Panc1 (cell line): ENCODE measurements at regions not wholly inside any gene's neighbourhood (a gene's known extent, or its start where the extent isn't known, plus 50 kb on each side); places are given as distances from the start of the nearest gene placed in this dataset.
"Not testable (repeated sequence)": the region's sequence is repeated elsewhere in the genome, so short reads cannot be mapped to it uniquely, and the experiment has no call there.

Experiments
- ATAC-seq: fragments of 200-7000 bp; cut with Tn5 transposase; 2 replicates; pipeline ENCODE4 v1.9.1; 2020; ENCODE audit warnings: mild to moderate bottlenecking, moderate library complexity
- BruUV-seq: library from RNA; stranded (reverse); fragments of 400-500 nt; replicated peaks from 2 replicates; lab custom pipeline; 2021; lab: Mats Ljungman, UMichigan
- CTCF ChIA-PET: fragments of 300-600 bp; sonication (Branson Sonifier 250); formaldehyde crosslinking; loops from one replicate; lab custom pipeline; 2022; ENCODE audit warnings: antibody characterized with exemption; lab: Charles Lee
- POLR2A ChIA-PET: fragments of 300-600 bp; sonication (Branson Sonifier 250); formaldehyde crosslinking; loops from one replicate; lab custom pipeline; 2022; ENCODE audit warnings: antibody characterized with exemption; lab: Charles Lee
- DNase-seq: peaks from one replicate; pipeline ENCODE4 v3.0.0-alpha.2; 2010; ENCODE audit warnings: low read depth, low spot score
- H3K27ac ChIP-seq: 2 replicates; pipeline ENCODE4 v1.5.1; 2011; ENCODE audit warnings: mild to moderate bottlenecking, low read length, inconsistent platforms
- H3K27me3 ChIP-seq: fragments of 200-500 bp; sonication (Bioruptor generic); 2 replicates; pipeline ENCODE4 v1.6.0; 2014; ENCODE audit warnings: low read length, inconsistent platforms; ENCODE audit not compliant: control insufficient read depth, insufficient read depth
- H3K36me3 ChIP-seq: fragments of 200-500 bp; sonication (Bioruptor generic); 2 replicates; pipeline ENCODE4 v1.5.1; 2014; ENCODE audit warnings: inconsistent platforms, mild to moderate bottlenecking, low read length, moderate library complexity; ENCODE audit not compliant: control insufficient read depth, insufficient read depth
- H3K4me1 ChIP-seq: 2 replicates; pipeline ENCODE4 v1.5.1; 2011; ENCODE audit warnings: inconsistent platforms, mild to moderate bottlenecking, low read length, moderate library complexity; ENCODE audit not compliant: control insufficient read depth, insufficient read depth
- H3K4me3 ChIP-seq, 2 experiments: 2 replicates each; pipeline ENCODE4 v1.5.1; 2011 to 2012; ENCODE audit warnings: low read depth in 2 of 2, low read length in 2 of 2, mild to moderate bottlenecking in 2 of 2, inconsistent platforms in 1 of 2, moderate library complexity in 1 of 2
- H3K9me3 ChIP-seq: fragments of 200-500 bp; sonication (Bioruptor generic); 2 replicates; pipeline ENCODE4 v1.5.1; 2014; ENCODE audit warnings: low read depth, mild to moderate bottlenecking, inconsistent platforms, low read length, moderate library complexity; ENCODE audit not compliant: control insufficient read depth, insufficient read depth
- CTCF ChIP-seq: fragments of 450-650 bp; IDR thresholded peaks from 2 replicates; pipeline ENCODE4 v1.5.1; 2017; ENCODE audit warnings: mild to moderate bottlenecking
- POLR2AphosphoS5 ChIP-seq: IDR thresholded peaks from 2 replicates; pipeline ENCODE4 v1.6.1; 2012; ENCODE audit warnings: mild to moderate bottlenecking, low read depth, low read length, moderate library complexity
- REST ChIP-seq, 2 experiments: IDR thresholded peaks; 2 replicates each; pipeline ENCODE4 v1.6.1; 2011 to 2012; ENCODE audit warnings: low read depth in 2 of 2, control low read depth in 1 of 2, low read length in 1 of 2, mild to moderate bottlenecking in 1 of 2, moderate library complexity in 1 of 2; ENCODE audit not compliant: insufficient read depth in 1 of 2
- SIN3A ChIP-seq: IDR thresholded peaks from 2 replicates; pipeline ENCODE4 v1.6.1; 2012; ENCODE audit warnings: low read depth, mild to moderate bottlenecking, low read length, moderate library complexity, borderline replicate concordance; ENCODE audit not compliant: insufficient read depth
- TCF7L2 ChIP-seq: IDR thresholded peaks from 2 replicates; pipeline ENCODE4 v1.6.1; 2011; ENCODE audit warnings: mild to moderate bottlenecking, low read depth, low read length, inconsistent platforms
- in situ Hi-C: cut with HindIII; loops from 2 replicates; pipeline ENCODE4 v1.10.0; 2016; ENCODE audit warnings: low sequenced_read_pairs, low pct_unique_long_range_greater_than_20kb
- intact Hi-C: fragments of 100-400 bp; cut with micrococcal nuclease; formaldehyde crosslinking; loops from one replicate; pipeline ENCODE4 v1.10.0; 2022; ENCODE audit not compliant: unreplicated experiment

GRCh38 chr5:102628441-102629175 lies 126.5 kb upstream of the PAM start:
- H3K9me3 ChIP-seq, result no peaks in the 10 kb centered on the region
- no peaks in the 10 kb centered on the region for H3K36me3 ChIP-seq
- in situ Hi-C loops, result no loop called here
- no peak overlapping the region for H3K27ac ChIP-seq
- no TSS peak for BruUV-seq
- intact Hi-C loops, result no loop called here
- TF ChIP-seq REST (IDR thresholded peaks at IDR 0.05; ENCODE audit: insufficient read depth in 1 of 2, low read depth in 2 of 2, low read length in 1 of 2) (no peak), SIN3A (no peak), TCF7L2 (no peak), POLR2AphosphoS5 (no peak), CTCF (no peak)
- no peak overlapping the region for H3K4me3 ChIP-seq
- no peak for DNase-seq
- ATAC-seq, result no peak
- no peaks in the 10 kb centered on the region for H3K4me1 ChIP-seq
- ChIA-PET POLR2A (no interaction called here), CTCF (no interaction called here)
- no peaks in the 10 kb centered on the region for H3K27me3 ChIP-seq

GRCh38 chr5:102629827-102630605 lies 125.1 kb upstream of the PAM start:
- intact Hi-C loops, result no loop called here
- no peaks in the 10 kb centered on the region for H3K9me3 ChIP-seq
- H3K4me1 ChIP-seq, result no peaks in the 10 kb centered on the region
- ChIA-PET CTCF (no interaction called here), POLR2A (no interaction called here)
- ATAC-seq, result no peak
- no peak for DNase-seq
- no peaks in the 10 kb centered on the region for H3K36me3 ChIP-seq
- in situ Hi-C loops, result no loop called here
- no peak overlapping the region for H3K4me3 ChIP-seq
- no peaks in the 10 kb centered on the region for H3K27me3 ChIP-seq
- BruUV-seq, result no TSS peak
- TF ChIP-seq TCF7L2, result no peak
- no peak for TF ChIP-seq SIN3A
- no peak for TF ChIP-seq REST (IDR thresholded peaks at IDR 0.05; ENCODE audit: insufficient read depth in 1 of 2, low read depth in 2 of 2, low read length in 1 of 2)
- TF ChIP-seq CTCF, result no peak
- no peak for TF ChIP-seq POLR2AphosphoS5
- no peak overlapping the region for H3K27ac ChIP-seq

GRCh38 chr5:102635399-102635798 lies 119.7 kb upstream of the PAM start:
- POLR2A ChIA-PET, BruUV-seq, H3K27ac ChIP-seq, H3K4me3 ChIP-seq, H3K36me3 ChIP-seq, H3K4me1 ChIP-seq, ATAC-seq, H3K27me3 ChIP-seq, in situ Hi-C loops, H3K9me3 ChIP-seq, DNase-seq, CTCF ChIA-PET, intact Hi-C loops: not testable (repeated sequence)
